SK-N-SH treated with all-trans-retinoic acid at 6 μM for 48 hours (cell line): ENCODE measurements at regions not wholly inside any gene's neighbourhood (a gene's known extent, or its start where the extent isn't known, plus 50 kb on each side); places are given as distances from the start of the nearest gene placed in this dataset.

Source experiments
- ATAC-seq: fragments of 200-7000 bp; cut with Tn5 transposase; 3 replicates; pipeline ENCODE4 v1.9.1; 2020; ENCODE audit warnings: mild to moderate bottlenecking, moderate library complexity
- ARNTL ChIP-seq: fragments of 450-650 bp; formaldehyde crosslinking; IDR thresholded peaks from 2 replicates; pipeline ENCODE4 v1.5.0; 2020; ENCODE audit warnings: low read depth, mild to moderate bottlenecking, moderate library complexity, borderline replicate concordance
- BACH2 ChIP-seq: fragments of 250-450 bp; sonication (Bioruptor Pico); IDR thresholded peaks from 2 replicates; pipeline ENCODE4 v1.9.0; 2021; ENCODE audit warnings: mild to moderate bottlenecking, borderline replicate concordance
- CREB5 ChIP-seq: fragments of 250-450 bp; sonication (Bioruptor Pico); IDR thresholded peaks from 2 replicates; pipeline ENCODE4 v1.5.1; 2020; ENCODE audit warnings: low read depth, mild to moderate bottlenecking, moderate library complexity
- CSDC2 ChIP-seq: fragments of 250-450 bp; sonication (Bioruptor Pico); IDR thresholded peaks from 2 replicates; pipeline ENCODE4 v1.5.0; 2020; ENCODE audit warnings: mild to moderate bottlenecking, moderate library complexity
- CSRNP3 ChIP-seq: fragments of 250-450 bp; sonication (Bioruptor Pico); IDR thresholded peaks from 2 replicates; pipeline ENCODE4 v1.5.1; 2021; ENCODE audit warnings: mild to moderate bottlenecking, moderate library complexity
- ESRRG ChIP-seq: fragments of 250-450 bp; sonication (Bioruptor Pico); IDR thresholded peaks from 2 replicates; pipeline ENCODE4 v1.6.1; 2021; ENCODE audit warnings: mild to moderate bottlenecking
- GLIS3 ChIP-seq: fragments of 250-450 bp; sonication (Bioruptor Pico); IDR thresholded peaks from 2 replicates; pipeline ENCODE4 v1.5.0; 2020; ENCODE audit warnings: mild to moderate bottlenecking, moderate library complexity
- ISL1 ChIP-seq: fragments of 250-450 bp; sonication (Bioruptor Pico); IDR thresholded peaks from 2 replicates; pipeline ENCODE4 v2.1.2; 2022; ENCODE audit warnings: mild to moderate bottlenecking, moderate library complexity
- OSR1 ChIP-seq: fragments of 250-450 bp; sonication (Bioruptor Pico); IDR thresholded peaks from 2 replicates; pipeline ENCODE4 v1.8.0; 2022; ENCODE audit warnings: moderate library complexity, mild to moderate bottlenecking, inconsistent platforms
- PATZ1 ChIP-seq: fragments of 250-450 bp; sonication (Bioruptor Pico); IDR thresholded peaks from 2 replicates; pipeline ENCODE4 v1.8.0; 2020; ENCODE audit warnings: mild to moderate bottlenecking, moderate library complexity, borderline replicate concordance
- POU6F1 ChIP-seq: fragments of 250-450 bp; sonication (Bioruptor Pico); IDR thresholded peaks from 2 replicates; pipeline ENCODE4 v1.8.0; 2021; ENCODE audit warnings: low read depth, mild to moderate bottlenecking, moderate library complexity, borderline replicate concordance
- PPARA ChIP-seq: fragments of 250-450 bp; sonication (Bioruptor Pico); IDR thresholded peaks from 2 replicates; pipeline ENCODE4 v1.5.0; 2020; ENCODE audit warnings: mild to moderate bottlenecking, borderline replicate concordance
- RARB ChIP-seq: fragments of 250-450 bp; sonication (Bioruptor Pico); IDR thresholded peaks from 2 replicates; pipeline ENCODE4 v1.8.0; 2021; ENCODE audit warnings: mild to moderate bottlenecking, moderate library complexity
- SNAI2 ChIP-seq: fragments of 250-450 bp; sonication (Bioruptor Pico); IDR thresholded peaks from 2 replicates; pipeline ENCODE4 v1.5.0; 2020; ENCODE audit warnings: mild to moderate bottlenecking, moderate library complexity
- TCF4 ChIP-seq: fragments of 250-450 bp; sonication (Bioruptor Pico); IDR thresholded peaks from 2 replicates; pipeline ENCODE4 v1.8.0; 2021; ENCODE audit warnings: mild to moderate bottlenecking, moderate library complexity, borderline replicate concordance
- TOX ChIP-seq: fragments of 250-450 bp; sonication (Bioruptor Pico); IDR thresholded peaks from 2 replicates; pipeline ENCODE4 v1.8.0; 2021; ENCODE audit warnings: mild to moderate bottlenecking, moderate library complexity, borderline replicate concordance
- TSHZ2 ChIP-seq: fragments of 250-450 bp; sonication (Bioruptor Pico); IDR thresholded peaks from 2 replicates; pipeline ENCODE4 v1.5.0; 2020; ENCODE audit warnings: mild to moderate bottlenecking, moderate library complexity
- ZC3H10 ChIP-seq: fragments of 250-450 bp; sonication (Bioruptor Pico); IDR thresholded peaks from 2 replicates; pipeline ENCODE4 v1.5.1; 2021; ENCODE audit warnings: mild to moderate bottlenecking, moderate library complexity
- ZFP3 ChIP-seq: fragments of 250-450 bp; sonication (Bioruptor Pico); IDR thresholded peaks from 2 replicates; pipeline ENCODE4 v1.5.0; 2020; ENCODE audit warnings: mild to moderate bottlenecking, moderate library complexity
- ZFP30 ChIP-seq: fragments of 450-650 bp; formaldehyde crosslinking; IDR thresholded peaks from 2 replicates; pipeline ENCODE4 v1.5.0; 2022; ENCODE audit warnings: mild to moderate bottlenecking, moderate library complexity
- ZNF565 ChIP-seq: fragments of 450-650 bp; formaldehyde crosslinking; conservative IDR thresholded peaks from 2 replicates; pipeline ENCODE4 v1.5.0; 2020; ENCODE audit warnings: low read depth, mild to moderate bottlenecking, moderate library complexity
- ZNF70 ChIP-seq: fragments of 450-650 bp; formaldehyde crosslinking; IDR thresholded peaks from 2 replicates; pipeline ENCODE4 v1.5.0; 2020; ENCODE audit warnings: mild to moderate bottlenecking, moderate library complexity
- ZNF8 ChIP-seq: fragments of 450-650 bp; formaldehyde crosslinking; IDR thresholded peaks from 2 replicates; pipeline ENCODE4 v1.5.0; 2020; ENCODE audit warnings: mild to moderate bottlenecking, moderate library complexity

GRCh38 chr10:129280155-129280502, 186.9 kb upstream of the MGMT start:
- TF ChIP-seq ZNF565 (no peak), BACH2 (CRISPR knock-in tag) (no peak), ISL1 (CRISPR knock-in tag) (no peak), ZFP3 (CRISPR knock-in tag) (no peak), POU6F1 (CRISPR knock-in tag) (no peak)
- TF ChIP-seq, all 23 proteins: peak for 0
- ATAC-seq = no peak

GRCh38 chr10:129280908-129281586, 186.0 kb upstream of the MGMT start:
- no peak for ATAC-seq
- TF ChIP-seq ISL1 (CRISPR knock-in tag) = no peak
- no peak for TF ChIP-seq ZNF8 (CRISPR knock-in tag)
- TF ChIP-seq CREB5 (CRISPR knock-in tag) = no peak
- no peak for TF ChIP-seq ZFP30 (CRISPR knock-in tag)
- no peak for TF ChIP-seq ESRRG
- TF ChIP-seq TCF4 = no peak
- TF ChIP-seq CSRNP3 (CRISPR knock-in tag) = no peak
- no peak for TF ChIP-seq CSDC2 (CRISPR knock-in tag)
- no peak for TF ChIP-seq PPARA (CRISPR knock-in tag)
- TF ChIP-seq ARNTL = no peak
- TF ChIP-seq BACH2 (CRISPR knock-in tag) = no peak
- no peak for TF ChIP-seq TSHZ2
- TF ChIP-seq ZNF70 = no peak
- no peak for TF ChIP-seq PATZ1 (CRISPR knock-in tag)
- TF ChIP-seq SNAI2 (CRISPR knock-in tag) = no peak
- TF ChIP-seq TOX (CRISPR knock-in tag) = no peak
- TF ChIP-seq RARB (CRISPR knock-in tag) = no peak
- no peak for TF ChIP-seq ZC3H10 (CRISPR knock-in tag)
- TF ChIP-seq ZNF565 = no peak
- no peak for TF ChIP-seq OSR1
- TF ChIP-seq, all 23 proteins: peak for 0

GRCh38 chr10:129285459-129285858, 181.6 kb upstream of the MGMT start:
- TF ChIP-seq POU6F1 (CRISPR knock-in tag) (no peak), ZC3H10 (CRISPR knock-in tag) (no peak), PPARA (CRISPR knock-in tag) (no peak), GLIS3 (CRISPR knock-in tag) (no peak), ZNF70 (no peak), ARNTL (no peak), CSRNP3 (CRISPR knock-in tag) (no peak), ZFP30 (CRISPR knock-in tag) (no peak), ESRRG (no peak), BACH2 (CRISPR knock-in tag) (no peak), RARB (CRISPR knock-in tag) (no peak), TCF4 (no peak), TOX (CRISPR knock-in tag) (no peak), PATZ1 (CRISPR knock-in tag) (no peak), ZNF8 (CRISPR knock-in tag) (no peak)
- ATAC-seq = no peak
